ENCODE measurements at regions not wholly inside any gene's neighbourhood (a gene's known extent, or its start where the extent isn't known, plus 50 kb on each side); places are given as distances from the start of the nearest gene placed in this dataset.
A peak's percentile ranks its signal among the peaks of the same experiment; 100 is the strongest.

DNA sequence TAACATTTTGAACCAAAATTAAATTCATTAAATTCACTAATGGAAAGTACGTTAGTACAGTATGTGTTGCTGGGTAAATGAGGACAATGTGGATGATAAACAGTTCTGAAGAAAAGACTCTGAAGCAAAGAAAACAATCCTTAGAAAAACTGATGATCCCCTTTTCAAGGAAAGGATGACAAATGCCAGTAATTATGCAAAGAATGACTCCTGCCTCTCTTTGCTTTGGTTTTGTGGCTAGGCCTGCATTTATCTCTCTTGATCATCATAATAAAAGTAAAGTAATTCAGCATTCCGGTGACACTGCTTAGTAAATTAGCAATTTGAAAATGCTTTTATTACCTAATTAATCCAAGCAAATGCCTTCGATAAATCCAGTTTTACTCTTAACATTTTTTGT, 652.2 kb upstream of the DIPK2B start:
- DNase-seq, result no peak

- no peak for DNase-seq
Observed at GRCh38 chrX:45851434-45851991, 650.8 kb upstream of the DIPK2B start.

DNA sequence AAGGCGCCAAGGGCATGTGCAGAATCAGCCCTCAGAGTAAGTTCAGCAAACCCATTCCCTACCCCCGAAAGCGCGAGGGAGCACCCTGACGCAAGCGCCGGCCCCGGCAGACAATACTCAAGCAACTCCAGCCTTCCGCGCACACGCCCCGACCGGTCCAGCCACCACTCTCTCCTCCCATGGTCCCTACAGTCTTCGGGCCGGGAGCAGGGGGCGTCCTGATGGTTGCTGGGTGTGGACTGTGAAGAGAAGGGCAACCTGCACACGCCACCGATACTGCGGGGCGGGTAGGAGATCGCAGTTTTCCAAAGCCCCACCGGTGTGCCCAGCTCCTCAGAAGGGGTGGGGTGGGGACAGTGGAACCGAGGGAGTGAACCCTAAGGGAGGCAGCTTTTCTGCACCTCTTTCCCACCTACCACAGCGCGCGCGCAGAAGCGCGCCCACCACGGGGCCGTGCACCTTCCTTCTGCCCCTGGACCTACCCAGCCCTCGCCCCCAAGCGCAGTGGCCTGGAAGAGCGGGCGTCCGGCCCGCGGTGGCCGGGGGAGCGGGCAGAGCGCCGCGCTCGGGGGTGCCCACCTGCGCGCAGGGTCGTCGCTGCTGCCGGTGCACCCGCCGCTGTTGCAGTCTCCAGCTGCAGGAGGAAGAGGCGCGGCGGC, 650.2 kb upstream of the DIPK2B start:
- no peak for DNase-seq

DNA sequence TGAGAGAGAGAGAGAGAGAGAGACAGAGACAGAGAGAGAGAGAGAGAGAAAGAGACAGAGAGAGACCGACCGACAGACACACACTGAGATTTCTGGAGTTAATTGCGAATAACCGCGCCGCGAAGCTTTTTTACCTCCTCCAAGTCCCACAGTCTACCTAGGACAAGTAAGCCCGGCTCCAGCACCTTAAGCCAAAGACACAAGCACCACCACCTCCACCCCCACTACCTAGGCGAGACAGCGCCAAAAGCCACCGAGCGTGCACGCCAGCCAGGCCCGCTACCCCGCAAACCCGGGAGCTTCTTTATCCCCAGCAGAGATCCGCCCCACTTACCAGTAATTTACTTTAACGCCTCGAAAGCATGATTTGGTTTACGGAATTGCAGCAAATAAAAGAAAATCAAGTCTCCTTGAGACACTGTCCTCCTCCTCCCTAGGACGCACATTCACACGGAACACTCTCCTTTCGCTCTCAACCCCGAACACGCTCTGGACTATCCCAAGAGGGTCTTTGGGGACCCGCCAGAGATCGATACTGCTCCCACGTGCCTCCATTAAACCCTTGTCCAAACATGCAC, 649.6 kb upstream of the DIPK2B start:
- DNase-seq, result no peak

DNA sequence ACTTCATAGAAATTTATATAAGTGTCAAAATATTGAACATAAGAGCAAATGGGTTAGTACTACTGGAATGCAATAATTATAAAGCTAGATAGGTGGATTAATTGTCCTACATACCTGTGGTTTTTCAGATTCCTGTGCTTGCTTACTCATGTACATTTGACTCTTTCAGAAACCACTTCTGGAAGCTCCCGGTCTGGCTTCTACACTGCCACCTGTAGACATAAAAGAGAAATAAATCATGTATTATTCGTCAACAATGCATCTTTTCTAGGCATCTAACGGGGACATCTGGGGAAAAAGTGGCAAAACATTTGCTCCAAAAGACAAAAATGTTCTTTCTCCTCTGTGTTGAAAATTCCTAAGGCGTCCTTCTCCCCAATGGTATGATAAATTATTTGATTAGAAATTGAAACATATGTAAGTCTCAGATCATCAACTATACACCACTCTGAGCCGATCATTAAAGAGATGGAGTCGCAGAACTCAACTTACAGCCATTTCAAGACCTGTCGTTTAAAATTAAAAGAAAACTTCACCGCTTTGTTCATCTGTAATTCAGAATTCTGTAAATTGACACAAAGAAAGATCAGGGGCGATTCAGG, 648.7 kb upstream of the DIPK2B start:
- DNase-seq, result peak in 1 of 2 experiments; percentile 13

DNA sequence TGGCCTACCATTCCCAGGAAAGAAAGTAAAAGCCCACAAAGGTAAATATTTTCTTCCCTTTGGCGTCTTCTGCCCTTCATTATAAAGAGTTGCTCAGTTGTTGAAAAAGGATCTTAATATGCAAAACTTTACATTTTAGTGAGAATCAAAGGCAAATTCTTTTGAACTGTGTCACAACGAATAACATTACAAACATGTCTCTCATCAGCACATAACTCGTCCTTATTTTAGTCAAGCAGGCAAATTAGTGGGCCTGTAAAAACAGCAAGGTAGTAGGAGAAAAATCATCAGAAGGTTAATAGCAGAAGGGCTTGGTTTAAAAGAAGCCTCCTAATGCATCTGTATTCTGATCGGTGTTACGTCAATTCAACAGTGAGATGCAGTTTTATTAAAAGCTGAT, 647.3 kb upstream of the DIPK2B start:
- no peak for DNase-seq

DNA sequence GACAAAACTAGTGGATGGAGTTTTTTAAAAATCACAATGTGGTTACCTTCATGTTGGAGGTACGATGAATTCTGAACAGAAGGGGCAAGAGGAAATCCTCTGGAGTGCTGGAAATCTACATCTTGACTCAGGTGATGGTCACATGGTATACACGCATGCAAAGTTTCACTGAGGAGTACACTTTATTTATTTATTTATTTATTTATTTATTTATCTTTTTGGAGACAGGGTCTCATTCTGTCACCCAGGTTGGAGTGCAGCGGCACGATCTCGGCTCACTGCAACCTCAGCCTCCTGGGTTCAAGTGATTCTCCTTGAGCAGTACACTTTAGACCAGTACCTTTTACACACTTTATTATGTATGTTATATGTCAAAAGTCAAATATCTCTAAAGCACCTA, 645.7 kb upstream of the DIPK2B start:
- DNase-seq, result no peak

DNA sequence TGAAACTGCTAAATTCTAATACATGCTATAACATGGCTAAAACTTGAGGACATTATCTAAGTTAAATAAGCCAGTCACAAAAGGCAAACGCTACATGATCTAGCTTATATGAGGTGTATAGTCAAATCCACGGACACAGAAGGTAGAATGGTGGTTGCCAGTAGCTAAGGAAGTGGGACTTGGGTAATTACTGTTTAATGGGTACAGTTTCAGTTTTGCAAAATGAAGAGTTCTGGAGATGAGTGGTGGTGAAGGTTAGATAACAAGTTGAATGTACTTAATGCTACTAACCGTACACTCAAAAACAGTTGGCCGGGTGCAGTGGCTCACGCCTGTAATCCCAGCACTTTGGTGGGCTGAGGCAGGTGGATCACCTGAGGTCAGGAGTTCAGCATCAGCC, 644.5 kb upstream of the DIPK2B start:
- no peak for DNase-seq

DNA sequence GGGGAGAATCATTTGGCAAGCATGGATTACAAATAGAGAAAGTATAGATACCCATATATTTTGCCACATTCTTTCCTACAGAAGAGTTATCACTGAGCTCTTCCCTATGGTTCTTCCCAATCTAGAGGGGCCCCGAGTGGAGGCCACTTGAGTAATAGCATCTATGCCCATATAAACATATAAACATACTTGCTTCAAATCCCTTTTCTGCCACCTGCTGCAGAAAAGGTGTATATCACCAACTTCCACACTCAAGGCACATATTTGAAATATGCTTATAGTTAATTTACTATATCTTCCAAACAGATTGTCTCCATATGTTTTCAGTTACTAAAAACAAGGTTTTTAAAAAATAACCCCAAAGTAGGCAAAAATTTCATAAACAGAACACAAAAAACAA, 642.8 kb upstream of the DIPK2B start:
- DNase-seq, result no peak

- no peak for DNase-seq
Observed at GRCh38 chrX:45842926-45843315, 642.2 kb upstream of the DIPK2B start.

DNA sequence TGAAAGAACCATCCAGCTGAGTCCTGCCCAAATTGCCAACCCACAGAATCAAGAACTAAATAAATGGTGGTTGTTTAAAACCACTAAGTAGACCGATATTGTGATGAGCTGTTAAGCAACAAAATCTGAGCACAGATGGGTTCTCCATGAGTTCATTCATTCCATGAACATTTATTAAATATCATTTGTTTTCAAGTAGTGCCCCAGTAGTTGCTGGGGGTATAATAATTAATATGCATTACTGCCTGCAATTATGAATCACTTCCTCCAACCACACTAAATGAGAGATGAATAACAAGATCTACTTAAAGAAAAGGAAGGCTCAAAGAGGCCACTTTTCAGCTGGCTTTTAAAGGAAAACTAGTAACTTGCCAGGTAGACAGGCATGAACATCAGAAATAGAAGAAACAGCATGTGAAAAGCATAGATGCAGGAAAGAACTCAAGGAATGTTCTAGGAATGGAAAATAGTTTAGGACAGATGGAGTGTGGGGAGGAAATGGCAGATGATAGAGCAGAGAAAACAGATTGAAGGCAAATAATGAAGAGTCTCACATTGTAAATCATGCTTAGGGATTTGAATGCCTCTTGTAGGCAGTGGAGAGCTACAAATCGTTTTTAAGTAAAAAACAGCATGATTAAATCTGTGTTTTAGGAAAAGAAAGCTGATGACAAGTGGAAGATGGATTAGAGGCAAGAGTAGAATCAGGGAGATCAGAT, 641.7 kb upstream of the DIPK2B start:
- DNase-seq, result no peak

GRCh38 chrX:45840411-45840950, 639.8 kb upstream of the DIPK2B start:
- DNase-seq, result no peak

GRCh38 chrX:45830343-45830742, 629.7 kb upstream of the DIPK2B start:
- no peak for DNase-seq

DNA sequence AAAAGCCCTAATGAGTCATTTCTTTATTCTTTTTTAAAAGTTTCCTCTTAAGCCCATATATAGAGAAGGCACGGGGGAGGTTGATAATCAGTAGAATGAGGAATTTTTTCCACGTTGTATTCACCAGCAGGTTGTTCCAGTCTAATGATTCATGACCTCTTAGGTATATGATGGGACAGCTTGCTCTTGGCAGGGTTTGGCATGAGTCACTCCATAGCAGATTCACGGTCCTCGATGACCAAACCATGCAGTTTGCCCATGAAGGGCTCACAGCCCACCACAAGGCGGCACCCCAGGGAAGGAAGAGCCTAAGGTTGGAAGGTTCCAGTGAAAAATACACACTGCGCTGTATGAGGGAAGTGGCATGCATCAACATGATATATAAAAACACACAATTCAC, 623.8 kb upstream of the DIPK2B start:
- DNase-seq, result peak in 1 of 2 experiments; percentile 8

DNA sequence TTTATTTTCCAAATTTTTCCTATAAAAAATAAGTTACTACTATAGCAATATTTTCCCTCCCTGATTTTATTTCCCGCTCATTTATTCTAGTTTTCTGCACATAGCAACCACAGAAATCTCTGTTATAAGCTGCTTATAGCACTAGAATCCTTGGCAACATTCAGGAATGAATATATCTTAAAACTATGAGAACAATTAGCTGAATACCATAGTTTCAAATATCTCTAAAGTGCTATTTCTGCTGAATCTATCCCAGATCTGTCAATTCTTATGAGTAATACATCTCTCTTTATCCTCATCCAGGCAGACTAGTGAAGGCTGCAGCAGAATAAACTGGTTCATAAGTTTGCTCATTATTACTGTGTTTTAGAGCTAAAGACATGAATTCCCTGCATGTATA, 622.9 kb upstream of the DIPK2B start:
- DNase-seq, result no peak

DNA sequence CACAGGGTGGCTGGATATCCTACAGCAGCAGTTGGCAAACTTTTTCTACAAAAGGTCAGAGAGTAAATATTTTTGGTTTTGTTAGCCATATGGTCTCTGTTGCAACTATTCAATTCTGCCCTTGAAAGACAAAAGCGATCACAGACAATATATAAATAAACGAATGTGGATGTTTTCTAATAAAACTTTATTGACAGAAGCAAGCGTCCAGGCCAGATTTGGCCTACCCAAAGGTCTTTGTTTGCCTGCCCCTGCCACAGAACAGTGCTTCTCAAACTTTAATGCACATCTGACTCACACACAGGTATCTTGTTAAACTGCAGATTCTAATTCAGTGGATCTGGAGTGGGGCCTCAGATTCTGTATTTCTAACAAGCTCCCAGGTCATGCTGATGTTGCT, 621.4 kb upstream of the DIPK2B start:
- no peak for DNase-seq

- no peak for DNase-seq
Observed at GRCh38 chrX:45818913-45819312, 618.2 kb upstream of the DIPK2B start.

DNA sequence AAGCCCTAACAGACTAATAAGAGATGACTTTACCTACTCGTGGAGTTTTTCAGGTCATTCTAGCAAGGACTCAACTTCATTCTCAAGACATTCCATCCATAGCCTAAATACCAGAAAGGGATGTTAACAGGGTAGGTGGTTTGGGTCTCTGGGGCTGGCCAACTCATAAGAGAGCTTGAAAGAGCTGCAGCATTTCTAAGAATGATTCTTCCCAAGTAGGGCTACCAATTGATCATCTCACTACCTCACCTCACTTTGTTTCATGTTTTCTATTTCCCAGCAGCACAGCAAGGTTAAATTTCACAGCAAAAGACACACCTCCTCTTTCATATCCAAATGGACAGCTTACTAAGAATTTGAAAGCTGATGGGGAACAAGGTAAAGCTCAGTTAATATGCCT, 614.8 kb upstream of the DIPK2B start:
- DNase-seq, result no peak

GRCh38 chrX:45811326-45811725, 610.6 kb upstream of the DIPK2B start:
- DNase-seq, result no peak

- DNase-seq, result no peak
Observed at GRCh38 chrX:45807572-45808425, 607.1 kb upstream of the DIPK2B start.

DNA sequence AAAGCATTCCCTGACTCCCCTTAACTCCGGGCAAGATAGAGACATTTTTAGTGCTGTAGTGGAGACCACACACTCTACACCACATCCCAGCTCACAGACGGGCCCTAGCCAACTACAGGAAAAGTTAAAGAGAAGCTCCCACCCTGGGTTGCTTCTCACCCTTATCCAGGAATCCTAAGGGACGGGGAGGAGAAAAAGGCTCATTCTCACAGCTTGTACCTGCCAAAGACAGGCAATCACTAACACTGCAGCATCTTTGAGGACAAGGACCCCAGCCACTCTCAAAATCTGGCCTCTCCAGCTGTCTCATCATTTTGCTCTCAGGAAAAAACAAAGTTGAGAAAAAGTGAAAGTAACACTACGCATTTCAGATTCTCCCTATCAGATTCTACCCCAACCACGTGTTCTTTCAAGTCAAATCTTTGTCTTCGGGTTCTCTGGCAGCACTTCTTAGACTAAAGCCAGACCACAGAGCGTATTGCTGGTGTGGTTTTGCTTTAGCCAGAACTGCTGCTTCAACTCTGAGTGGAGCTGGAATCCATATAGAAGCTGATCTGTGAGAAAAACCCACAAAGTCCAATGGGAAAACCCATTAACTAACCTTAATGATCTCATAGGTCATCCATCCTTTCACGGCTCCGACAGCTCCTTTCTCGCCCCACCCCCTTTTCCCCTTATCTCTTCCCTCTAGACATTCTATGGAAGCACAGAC, 605.9 kb upstream of the DIPK2B start:
- no peak for DNase-seq

- DNase-seq, result no peak
Observed at GRCh38 chrX:45804276-45804675, 603.6 kb upstream of the DIPK2B start.

All from NCI-H526 (cell line).